Uterus (tissue), 2 donors: ENCODE measurements at regions not wholly inside any gene's neighbourhood (a gene's known extent, or its start where the extent isn't known, plus 50 kb on each side); places are given as distances from the start of the nearest gene placed in this dataset.

Experiments used
- POLR2A ChIP-seq, 2 donors: fragments of 450-650 bp; IDR thresholded peaks; one replicate each; pipeline ENCODE4 v1.6.1; 2016; ENCODE audit warnings: antibody characterized with exemption in 2 of 2, mild to moderate bottlenecking in 1 of 2, moderate library complexity in 1 of 2
- TF ChIP-seq, protein P1 (sequence below), 4 experiments: fragments of 200-600 bp in 2 of 4; fragments of 450-650 bp in 2 of 4; sonication (generic) in 2 of 4; IDR thresholded peaks; one replicate each; pipeline ENCODE4 v1.5.1; 2016 to 2019; ENCODE audit warnings: antibody characterized with exemption in 4 of 4, mild to moderate bottlenecking in 2 of 4, moderate library complexity in 1 of 4

DNA sequence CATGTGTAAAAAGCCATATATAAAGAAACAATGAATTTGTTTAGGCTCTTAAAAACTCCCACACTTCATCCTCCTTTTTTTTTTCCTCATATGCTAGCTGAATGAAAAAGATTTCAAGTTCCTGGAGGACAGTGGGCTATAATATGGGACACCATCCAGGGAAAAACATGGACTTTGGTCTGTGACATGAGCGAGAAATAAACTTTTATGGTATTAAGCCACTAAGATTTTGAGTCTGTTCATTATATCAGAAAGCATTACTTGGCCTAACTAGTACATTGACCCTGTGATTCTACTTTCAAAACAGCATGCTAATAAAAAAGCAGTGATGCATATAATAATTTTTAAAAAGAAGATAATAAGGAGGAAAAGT, 392.3 kb upstream of the CAMK1G start:
- TF ChIP-seq, protein P1, sequence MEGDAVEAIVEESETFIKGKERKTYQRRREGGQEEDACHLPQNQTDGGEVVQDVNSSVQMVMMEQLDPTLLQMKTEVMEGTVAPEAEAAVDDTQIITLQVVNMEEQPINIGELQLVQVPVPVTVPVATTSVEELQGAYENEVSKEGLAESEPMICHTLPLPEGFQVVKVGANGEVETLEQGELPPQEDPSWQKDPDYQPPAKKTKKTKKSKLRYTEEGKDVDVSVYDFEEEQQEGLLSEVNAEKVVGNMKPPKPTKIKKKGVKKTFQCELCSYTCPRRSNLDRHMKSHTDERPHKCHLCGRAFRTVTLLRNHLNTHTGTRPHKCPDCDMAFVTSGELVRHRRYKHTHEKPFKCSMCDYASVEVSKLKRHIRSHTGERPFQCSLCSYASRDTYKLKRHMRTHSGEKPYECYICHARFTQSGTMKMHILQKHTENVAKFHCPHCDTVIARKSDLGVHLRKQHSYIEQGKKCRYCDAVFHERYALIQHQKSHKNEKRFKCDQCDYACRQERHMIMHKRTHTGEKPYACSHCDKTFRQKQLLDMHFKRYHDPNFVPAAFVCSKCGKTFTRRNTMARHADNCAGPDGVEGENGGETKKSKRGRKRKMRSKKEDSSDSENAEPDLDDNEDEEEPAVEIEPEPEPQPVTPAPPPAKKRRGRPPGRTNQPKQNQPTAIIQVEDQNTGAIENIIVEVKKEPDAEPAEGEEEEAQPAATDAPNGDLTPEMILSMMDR (IDR thresholded peaks at IDR 0.05) = no peak
- no peak for TF ChIP-seq POLR2A (IDR thresholded peaks at IDR 0.05)
